MM.1S (cell line): ENCODE measurements at regions not wholly inside any gene's neighbourhood (a gene's known extent, or its start where the extent isn't known, plus 50 kb on each side); places are given as distances from the start of the nearest gene placed in this dataset.

Source experiments
- DNase-seq: peaks from one replicate; pipeline ENCODE4 v3.0.0-alpha.2; 2015
- H2AFZ ChIP-seq: fragments of 300-600 bp; sonication (generic); 2 replicates; pipeline ENCODE4 v1.6.0; 2016; ENCODE audit warnings: antibody characterized with exemption, low read length
- H3F3A ChIP-seq: fragments of 300-600 bp; sonication (generic); 2 replicates; pipeline ENCODE4 v1.6.1; 2016; ENCODE audit warnings: mild to moderate bottlenecking, antibody characterized with exemption, low read length, moderate library complexity, mixed read lengths; ENCODE audit not compliant: insufficient read depth
- H3K27ac ChIP-seq: fragments of 300-600 bp; sonication (generic); 2 replicates; pipeline ENCODE4 v1.5.1; 2016; ENCODE audit warnings: mild to moderate bottlenecking, low read length
- H3K27me3 ChIP-seq: fragments of 300-600 bp; sonication (generic); replicated peaks from 2 replicates; pipeline ENCODE4 v1.6.0; 2016; ENCODE audit warnings: low read length; ENCODE audit not compliant: insufficient read depth
- H3K36me3 ChIP-seq: fragments of 300-600 bp; sonication (generic); replicated peaks from 2 replicates; pipeline ENCODE4 v1.6.1; 2016; ENCODE audit warnings: mild to moderate bottlenecking, low read length, mixed read lengths; ENCODE audit not compliant: insufficient read depth
- H3K4me1 ChIP-seq: fragments of 300-600 bp; sonication (generic); 2 replicates; pipeline ENCODE4 v1.6.1; 2016; ENCODE audit warnings: low read length, mixed read lengths
- H3K4me2 ChIP-seq: fragments of 300-600 bp; sonication (generic); 2 replicates; pipeline ENCODE4 v1.6.0; 2016; ENCODE audit warnings: low read depth, low read length
- H3K4me3 ChIP-seq: fragments of 300-600 bp; sonication (generic); 2 replicates; pipeline ENCODE4 v1.5.1; 2016; ENCODE audit warnings: low read length, mixed read lengths
- H3K79me2 ChIP-seq: fragments of 300-600 bp; sonication (generic); 2 replicates; pipeline ENCODE4 v1.6.1; 2016; ENCODE audit warnings: mixed run types, low read length, mixed read lengths
- H3K9ac ChIP-seq: fragments of 300-600 bp; sonication (generic); 2 replicates; pipeline ENCODE4 v1.6.1; 2016; ENCODE audit warnings: low read length, mixed read lengths
- H3K9me2 ChIP-seq: fragments of 300-600 bp; sonication (generic); replicated peaks from 2 replicates; pipeline ENCODE4 v1.6.1; 2016; ENCODE audit warnings: mild to moderate bottlenecking, low read length, mixed read lengths; ENCODE audit not compliant: insufficient read depth
- H3K9me3 ChIP-seq: fragments of 300-600 bp; sonication (generic); replicated peaks from 2 replicates; pipeline ENCODE4 v1.6.1; 2016; ENCODE audit warnings: mild to moderate bottlenecking, low read length, mixed read lengths; ENCODE audit not compliant: insufficient read depth
- H4K20me1 ChIP-seq: fragments of 300-600 bp; sonication (generic); 2 replicates; pipeline ENCODE4 v1.6.1; 2016; ENCODE audit warnings: mild to moderate bottlenecking, low read length, moderate library complexity, mixed read lengths; ENCODE audit not compliant: insufficient read depth
- CTCF ChIP-seq: fragments of 300-600 bp; sonication (generic); IDR thresholded peaks from 2 replicates; pipeline ENCODE4 v1.5.1; 2016; ENCODE audit warnings: antibody characterized with exemption, low read length, mixed read lengths
- EZH2 ChIP-seq: fragments of 300-600 bp; sonication (generic); optimal IDR thresholded peaks from 2 replicates; pipeline ENCODE3; 2017; ENCODE audit warnings: low read depth, mild to moderate bottlenecking, antibody characterized with exemption, low read length, mixed read lengths
- EZH2phosphoT487 ChIP-seq: fragments of 300-600 bp; sonication (generic); IDR thresholded peaks from 2 replicates; pipeline ENCODE4 v1.6.1; 2018; ENCODE audit warnings: antibody characterized with exemption, low read length

- Histone ChIP-seq H3K9me3 (no peaks in the 10 kb centered on the region), H3K27ac (no peak overlapping the region), H3K36me3 (no peaks in the 10 kb centered on the region), H3K4me2 (no peak overlapping the region), H4K20me1 (no peaks in the 10 kb centered on the region), H3K4me1 (no peaks in the 10 kb centered on the region), H2AFZ (no peak overlapping the region), H3F3A (no peaks in the 10 kb centered on the region), H3K79me2 (no peaks in the 10 kb centered on the region), H3K4me3 (no peak overlapping the region), H3K9ac (no peak overlapping the region), H3K9me2 (no peaks in the 10 kb centered on the region), H3K27me3 (no peaks in the 10 kb centered on the region)
- DNase-seq: no peak
- TF ChIP-seq EZH2phosphoT487: no peak
- no peak for TF ChIP-seq EZH2
- TF ChIP-seq CTCF: no peak
Measured at GRCh38 chr20:8073024-8073832, 53.7 kb upstream of the TMX4 start.

GRCh38 chr20:8074931-8075330 is 55.4 kb upstream of the TMX4 start:
- H3K36me3 ChIP-seq: no peaks in the 10 kb centered on the region
- H3K27ac ChIP-seq: no peak overlapping the region
- no peak overlapping the region for H3K9ac ChIP-seq
- no peaks in the 10 kb centered on the region for H3K9me3 ChIP-seq
- H3K9me2 ChIP-seq: no peaks in the 10 kb centered on the region
- no peaks in the 10 kb centered on the region for H3F3A ChIP-seq
- DNase-seq: no peak
- no peak overlapping the region for H3K4me2 ChIP-seq
- TF ChIP-seq EZH2phosphoT487: no peak
- TF ChIP-seq CTCF: no peak
- TF ChIP-seq EZH2: no peak
- H3K79me2 ChIP-seq: no peaks in the 10 kb centered on the region
- H3K27me3 ChIP-seq: no peaks in the 10 kb centered on the region
- no peak overlapping the region for H2AFZ ChIP-seq
- no peak overlapping the region for H3K4me3 ChIP-seq
- H4K20me1 ChIP-seq: no peaks in the 10 kb centered on the region
- H3K4me1 ChIP-seq: no peaks in the 10 kb centered on the region

- TF ChIP-seq EZH2 (no peak), EZH2phosphoT487 (no peak), CTCF (no peak)
- H2AFZ ChIP-seq: no peak overlapping the region
- H3K4me2 ChIP-seq: no peak overlapping the region
Measured at GRCh38 chr20:8076306-8077136, 55.5 kb upstream of the PLCB1 start.

More at GRCh38 chr20:8076306-8077136, 55.5 kb upstream of the PLCB1 start:
- Histone ChIP-seq H3K9ac (no peak overlapping the region), H3K4me1 (no peaks in the 10 kb centered on the region), H3K27me3 (no peaks in the 10 kb centered on the region), H3K36me3 (no peaks in the 10 kb centered on the region), H3K9me3 (no peaks in the 10 kb centered on the region), H4K20me1 (no peaks in the 10 kb centered on the region), H3F3A (no peaks in the 10 kb centered on the region), H3K4me3 (no peak overlapping the region), H3K27ac (no peak overlapping the region), H3K79me2 (no peaks in the 10 kb centered on the region), H3K9me2 (no peaks in the 10 kb centered on the region)
- no peak for DNase-seq
